Ascending aorta (tissue), 2 donors: ENCODE measurements at regions not wholly inside any gene's neighbourhood (a gene's known extent, or its start where the extent isn't known, plus 50 kb on each side); places are given as distances from the start of the nearest gene placed in this dataset.

Experiments
- DNase-seq, 2 donors: peaks; one replicate each; pipeline ENCODE4 v3.0.0-alpha.2; 2019; ENCODE audit warnings: low spot score in 2 of 2
- H3K27ac ChIP-seq, 2 donors: fragments of 200-600 bp; sonication (generic); one replicate each; pipeline ENCODE4 v1.5.1; 2016 to 2017; ENCODE audit warnings: mild to moderate bottlenecking in 1 of 2
- H3K27me3 ChIP-seq: fragments of 200-600 bp; sonication (generic); one replicate; pipeline ENCODE4 v1.5.1; 2017
- H3K36me3 ChIP-seq, 2 donors: fragments of 200-600 bp; sonication (generic); one replicate each; pipeline ENCODE4 v1.5.1; 2016
- H3K4me1 ChIP-seq, 2 donors: fragments of 200-600 bp; sonication (generic); one replicate each; pipeline ENCODE4 v1.5.1; 2016 to 2017; ENCODE audit warnings: mild to moderate bottlenecking in 1 of 2
- H3K4me3 ChIP-seq, 2 donors: fragments of 200-600 bp; sonication (generic); one replicate each; pipeline ENCODE4 v1.5.1; 2016 to 2017; ENCODE audit warnings: mild to moderate bottlenecking in 1 of 2
- H3K9me3 ChIP-seq, 2 donors: fragments of 200-600 bp; sonication (generic); one replicate each; pipeline ENCODE4 v1.5.1; 2016
- CTCF ChIP-seq, 3 experiments: fragments of 200-600 bp in 2 of 3; fragments of 450-650 bp in 1 of 3; sonication (generic) in 2 of 3; IDR thresholded peaks; one replicate each; pipeline ENCODE4 v1.5.1; 2016 to 2019; ENCODE audit warnings: antibody characterized with exemption in 3 of 3, mild to moderate bottlenecking in 1 of 3, moderate library complexity in 1 of 3
- intact Hi-C: fragments of 100-400 bp; cut with DNase I; formaldehyde crosslinking; loops from one replicate; pipeline ENCODE4 v1.15.1; 2023

- Histone ChIP-seq H3K27me3 (no peaks in the 10 kb centered on the region), H3K36me3 (no peaks in the 10 kb centered on the region), H3K9me3 (peaks cover 0 to 9% of the 10 kb centered on the region in 2 donors), H3K4me3 (no peak overlapping the region), H3K27ac (no peak overlapping the region), H3K4me1 (no peaks in the 10 kb centered on the region)
- intact Hi-C loops: no loop called here
- no peak for TF ChIP-seq CTCF (IDR thresholded peaks at IDR 0.05)
- DNase-seq: no peak
Measured at GRCh38 chr5:27208051-27208450, 169.7 kb upstream of the CDH9 start.

- Histone ChIP-seq H3K27ac (no peak overlapping the region), H3K4me3 (no peak overlapping the region), H3K27me3 (no peaks in the 10 kb centered on the region), H3K36me3 (no peaks in the 10 kb centered on the region), H3K4me1 (no peaks in the 10 kb centered on the region), H3K9me3 (no peaks in the 10 kb centered on the region)
- no peak for TF ChIP-seq CTCF (IDR thresholded peaks at IDR 0.05)
- intact Hi-C loops: no loop called here
- no peak for DNase-seq
Measured at GRCh38 chr5:27191786-27192510, 153.6 kb upstream of the CDH9 start.

- intact Hi-C loops: no loop called here
- Histone ChIP-seq H3K4me1 (no peaks in the 10 kb centered on the region), H3K4me3 (no peak overlapping the region), H3K9me3 (no peaks in the 10 kb centered on the region), H3K27me3 (no peaks in the 10 kb centered on the region), H3K27ac (no peak overlapping the region), H3K36me3 (no peaks in the 10 kb centered on the region)
- DNase-seq: no peak
- no peak for TF ChIP-seq CTCF (IDR thresholded peaks at IDR 0.05)
Measured at GRCh38 chr5:27172693-27173092, 134.3 kb upstream of the CDH9 start.

- no peaks in the 10 kb centered on the region for H3K36me3 ChIP-seq
- no peak for DNase-seq
- no peak overlapping the region for H3K4me3 ChIP-seq
- intact Hi-C loops: no loop called here
- H3K9me3 ChIP-seq: no peaks in the 10 kb centered on the region
- no peak overlapping the region for H3K27ac ChIP-seq
- H3K4me1 ChIP-seq: no peaks in the 10 kb centered on the region
- no peak for TF ChIP-seq CTCF (IDR thresholded peaks at IDR 0.05)
- H3K27me3 ChIP-seq: no peaks in the 10 kb centered on the region
Measured at GRCh38 chr5:27171761-27172261, 133.4 kb upstream of the CDH9 start.

GRCh38 chr5:27158775-27159174 is 120.4 kb upstream of the CDH9 start:
- no peaks in the 10 kb centered on the region for H3K36me3 ChIP-seq
- no peaks in the 10 kb centered on the region for H3K27me3 ChIP-seq
- no peak overlapping the region for H3K4me3 ChIP-seq
- no peak for DNase-seq
- no peaks in the 10 kb centered on the region for H3K4me1 ChIP-seq
- intact Hi-C loops: no loop called here
- no peak overlapping the region for H3K27ac ChIP-seq
- TF ChIP-seq CTCF (IDR thresholded peaks at IDR 0.05): no peak
- H3K9me3 ChIP-seq: peaks cover 0 to 5% of the 10 kb centered on the region in 2 donors
